Mesenchymal stem cell (in vitro differentiated cells and primary cell): ENCODE measurements at regions not wholly inside any gene's neighbourhood (a gene's known extent, or its start where the extent isn't known, plus 50 kb on each side); places are given as distances from the start of the nearest gene placed in this dataset.

Source experiments
- DNase-seq: peaks from one replicate; pipeline ENCODE4 v3.0.0-alpha.2; 2013
- H2AFZ ChIP-seq: one replicate; pipeline ENCODE4 v1.6.1; 2013; ENCODE audit warnings: low read depth, mild to moderate bottlenecking, control low read depth, inconsistent platforms, low read length, moderate library complexity
- H2AK5ac ChIP-seq: 2 replicates; pipeline ENCODE4 v1.6.1; 2013; ENCODE audit warnings: low read length, moderate library complexity, mild to moderate bottlenecking, inconsistent platforms; ENCODE audit not compliant: severe bottlenecking
- H2BK120ac ChIP-seq: one replicate; pipeline ENCODE4 v1.6.1; 2013; ENCODE audit warnings: low read depth, mild to moderate bottlenecking, inconsistent platforms, low read length, moderate library complexity
- H2BK12ac ChIP-seq, 2 experiments: one replicate each; pipeline ENCODE4 v1.6.1; 2013; ENCODE audit warnings: inconsistent platforms in 2 of 2, low read length in 2 of 2, mild to moderate bottlenecking in 2 of 2, moderate library complexity in 2 of 2, control low read depth in 1 of 2
- H2BK15ac ChIP-seq: one replicate; pipeline ENCODE4 v1.6.1; 2013; ENCODE audit warnings: mild to moderate bottlenecking, low read depth, inconsistent platforms; ENCODE audit not compliant: poor library complexity, severe bottlenecking
- H2BK5ac ChIP-seq: 2 replicates; pipeline ENCODE4 v1.6.1; 2013; ENCODE audit warnings: low read depth, mild to moderate bottlenecking, low read length, control low read depth, inconsistent platforms; ENCODE audit not compliant: poor library complexity, severe bottlenecking
- H3K14ac ChIP-seq, 2 experiments: one replicate each; pipeline ENCODE4 v1.6.1; 2013; ENCODE audit warnings: inconsistent platforms in 2 of 2, low read length in 2 of 2, control low read depth in 1 of 2, mild to moderate bottlenecking in 1 of 2, moderate library complexity in 1 of 2
- H3K18ac ChIP-seq, 2 experiments: one replicate each; pipeline ENCODE4 v1.6.1; 2013; ENCODE audit warnings: inconsistent platforms in 2 of 2, low read length in 2 of 2, control low read depth in 1 of 2, low read depth in 1 of 2, mild to moderate bottlenecking in 1 of 2
- H3K23ac ChIP-seq, 2 experiments: one replicate each; pipeline ENCODE4 v1.6.1; 2013; ENCODE audit warnings: inconsistent platforms in 2 of 2, low read length in 2 of 2, mild to moderate bottlenecking in 2 of 2, moderate library complexity in 2 of 2, control low read depth in 1 of 2
- H3K27ac ChIP-seq: 2 replicates; pipeline ENCODE4 v1.5.1; 2013; ENCODE audit warnings: mild to moderate bottlenecking, moderate library complexity, low read length, control low read depth, inconsistent platforms; ENCODE audit not compliant: poor library complexity, severe bottlenecking
- H3K27me3 ChIP-seq, 2 experiments: 2 replicates each; pipeline versions ENCODE4 v1.6.1 to v1.7.0; 2013; ENCODE audit warnings: low read length in 2 of 2, mild to moderate bottlenecking in 2 of 2, moderate library complexity in 2 of 2, control low read depth in 1 of 2, inconsistent platforms in 1 of 2; ENCODE audit not compliant: control insufficient read depth in 1 of 2, insufficient read depth in 1 of 2
- H3K36me3 ChIP-seq, 2 experiments: 2 replicates each; pipeline versions ENCODE4 v1.6.1 to v1.7.0; 2013; ENCODE audit warnings: low read length in 2 of 2, control low read depth in 1 of 2, inconsistent platforms in 1 of 2, low read depth in 1 of 2, mild to moderate bottlenecking in 1 of 2; ENCODE audit not compliant: insufficient read depth in 2 of 2, control insufficient read depth in 1 of 2
- H3K4ac ChIP-seq, 2 experiments: one replicate each; pipeline ENCODE4 v1.6.1; 2013; ENCODE audit warnings: inconsistent platforms in 2 of 2, low read length in 2 of 2, mild to moderate bottlenecking in 2 of 2, moderate library complexity in 2 of 2, control low read depth in 1 of 2, low read depth in 1 of 2
- H3K4me1 ChIP-seq: 2 replicates; pipeline ENCODE4 v1.6.1; 2013; ENCODE audit warnings: low read depth, low read length, control low read depth; ENCODE audit not compliant: control insufficient read depth, insufficient read depth
- H3K4me2 ChIP-seq: 2 replicates; pipeline ENCODE4 v1.6.1; 2013; ENCODE audit warnings: low read length, mild to moderate bottlenecking, inconsistent platforms; ENCODE audit not compliant: poor library complexity, severe bottlenecking
- H3K4me3 ChIP-seq, 2 experiments: 2 replicates each; pipeline versions ENCODE4 v1.5.1 to v1.7.0; 2013; ENCODE audit warnings: low read length in 2 of 2, mild to moderate bottlenecking in 2 of 2, control low read depth in 1 of 2, low read depth in 1 of 2; ENCODE audit not compliant: insufficient read depth in 1 of 2
- H3K79me1 ChIP-seq: replicated peaks from 2 replicates; pipeline ENCODE4 v1.6.1; 2013; ENCODE audit warnings: mild to moderate bottlenecking, control low read depth, low read length, inconsistent platforms; ENCODE audit not compliant: poor library complexity, severe bottlenecking
- H3K9ac ChIP-seq: 2 replicates; pipeline ENCODE4 v1.7.0; 2013; ENCODE audit warnings: mild to moderate bottlenecking, low read length, moderate library complexity
- H3K9me3 ChIP-seq: 2 replicates; pipeline ENCODE4 v1.7.0; 2013; ENCODE audit warnings: mild to moderate bottlenecking, low read length; ENCODE audit not compliant: control insufficient read depth
- H4K8ac ChIP-seq: one replicate; pipeline ENCODE4 v1.6.1; 2013; ENCODE audit warnings: inconsistent platforms, mild to moderate bottlenecking, low read length, moderate library complexity
- H4K91ac ChIP-seq: one replicate; pipeline ENCODE4 v1.6.1; 2013; ENCODE audit warnings: mild to moderate bottlenecking, low read length, inconsistent platforms
- WGBS: methylation state at CpG from one replicate; pipeline ENCODE4 v1.1.7; 2013; ENCODE audit warnings: mixed read lengths; 5-methylcytosine and 5-hydroxymethylcytosine counted together

DNA sequence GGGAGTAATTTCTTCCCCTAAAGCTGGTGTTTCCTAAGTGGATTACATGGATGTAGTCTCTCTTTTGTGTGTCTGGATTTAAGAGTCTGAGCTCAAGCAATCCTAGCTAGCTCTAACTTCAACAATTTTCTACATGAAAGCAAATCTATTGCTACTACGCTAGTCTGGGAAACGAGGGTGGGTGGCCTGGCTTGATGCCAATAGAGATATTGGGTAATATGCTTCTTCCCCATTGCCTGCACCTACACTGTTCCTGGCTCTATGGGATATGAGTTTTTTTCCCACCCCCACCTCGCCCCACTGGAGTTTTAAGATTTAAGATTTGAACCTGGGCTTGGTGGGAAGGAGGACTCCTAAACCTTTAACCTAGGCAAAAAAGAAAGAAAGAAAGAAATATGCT is 158.8 kb downstream of the RBM46 start:
- Histone ChIP-seq H3K14ac (no peak overlapping the region), H4K8ac (no peak overlapping the region), H2AFZ (no peak overlapping the region), H3K4me1 (peaks cover 3% of the 10 kb centered on the region), H3K23ac (no peak overlapping the region), H3K9me3 (peaks cover 7% of the 10 kb centered on the region), H2AK5ac (no peak overlapping the region), H3K18ac (no peak overlapping the region), H2BK12ac (no peak overlapping the region), H3K27me3 (no peaks in the 10 kb centered on the region), H3K4ac (no peak overlapping the region), H3K79me1 (no peaks in the 10 kb centered on the region), H2BK5ac (no peak overlapping the region), H3K36me3 (no peaks in the 10 kb centered on the region), H3K9ac (no peak overlapping the region), H2BK120ac (no peak overlapping the region), H2BK15ac (no peak overlapping the region), H3K4me2 (no peak overlapping the region), H4K91ac (no peak overlapping the region), H3K4me3 (no peak overlapping the region), H3K27ac (no peak overlapping the region)
- no CpG with 5 or more reads among the region's 3 CpGs for WGBS
- no peak for DNase-seq

DNA sequence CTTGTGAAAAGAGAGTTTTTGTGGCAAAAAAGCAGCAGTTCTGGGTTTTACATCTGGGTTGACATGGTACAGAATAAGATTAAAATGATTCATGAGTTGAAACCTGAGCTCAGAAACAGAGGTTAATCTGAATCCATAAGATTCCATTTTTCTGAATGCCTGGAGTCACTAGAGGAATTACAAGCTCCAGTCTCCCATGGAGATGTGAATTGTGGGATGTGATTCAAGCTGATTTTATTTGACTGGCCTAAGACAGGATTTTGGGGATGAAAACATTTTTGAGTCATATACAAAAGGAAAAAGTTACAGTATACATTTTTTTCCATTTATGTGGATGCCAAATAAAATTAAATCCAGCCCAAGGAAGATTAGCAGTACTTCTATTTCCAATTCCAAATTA is 161.1 kb downstream of the RBM46 start:
- Histone ChIP-seq H3K9me3 (no peaks in the 10 kb centered on the region), H2AK5ac (no peak overlapping the region), H2BK15ac (no peak overlapping the region), H3K9ac (no peak overlapping the region), H2AFZ (no peak overlapping the region), H3K14ac (no peak overlapping the region), H3K27ac (no peak overlapping the region), H3K18ac (no peak overlapping the region), H2BK5ac (no peak overlapping the region), H3K79me1 (no peaks in the 10 kb centered on the region), H2BK12ac (no peak overlapping the region), H3K4me2 (no peak overlapping the region), H4K91ac (no peak overlapping the region), H3K4me1 (no peaks in the 10 kb centered on the region), H4K8ac (no peak overlapping the region), H3K36me3 (no peaks in the 10 kb centered on the region), H2BK120ac (no peak overlapping the region), H3K23ac (no peak overlapping the region), H3K27me3 (no peaks in the 10 kb centered on the region), H3K4ac (no peak overlapping the region), H3K4me3 (no peak overlapping the region)
- no peak for DNase-seq

DNA sequence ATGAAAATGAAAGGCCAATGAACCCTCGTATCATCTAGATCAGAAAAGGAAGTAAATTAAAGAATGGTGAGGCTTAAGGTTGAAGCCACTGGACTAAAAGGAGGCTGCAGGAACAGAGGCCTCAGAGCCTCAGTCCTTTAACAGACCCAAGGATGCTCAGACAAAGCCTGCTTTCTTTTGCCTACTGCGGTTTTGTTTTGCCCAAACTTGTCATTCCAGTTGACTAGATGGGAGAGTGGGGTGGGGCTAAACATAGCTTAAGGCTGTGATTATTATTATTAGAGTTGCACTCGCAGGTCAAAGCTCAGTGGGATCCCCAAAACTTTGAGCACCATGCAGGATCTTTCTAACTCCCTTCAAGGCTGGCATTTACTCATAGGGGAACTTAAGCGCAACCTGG is 163.9 kb downstream of the RBM46 start:
- Histone ChIP-seq H2BK15ac (no peak overlapping the region), H3K4me3 (no peak overlapping the region), H3K23ac (no peak overlapping the region), H3K18ac (no peak overlapping the region), H3K14ac (no peak overlapping the region), H3K27ac (no peak overlapping the region), H2BK12ac (no peak overlapping the region), H2BK120ac (no peak overlapping the region), H2BK5ac (no peak overlapping the region), H2AFZ (no peak overlapping the region), H4K91ac (no peak overlapping the region), H4K8ac (no peak overlapping the region), H3K4me1 (no peaks in the 10 kb centered on the region), H3K4ac (no peak overlapping the region), H3K9me3 (peaks cover 5% of the 10 kb centered on the region), H3K36me3 (no peaks in the 10 kb centered on the region), H3K27me3 (no peaks in the 10 kb centered on the region), H2AK5ac (no peak overlapping the region), H3K79me1 (no peaks in the 10 kb centered on the region), H3K9ac (no peak overlapping the region), H3K4me2 (no peak overlapping the region)
- WGBS: 75% methylated on average over 3 of the region's 4 CpGs
- no peak for DNase-seq

DNA sequence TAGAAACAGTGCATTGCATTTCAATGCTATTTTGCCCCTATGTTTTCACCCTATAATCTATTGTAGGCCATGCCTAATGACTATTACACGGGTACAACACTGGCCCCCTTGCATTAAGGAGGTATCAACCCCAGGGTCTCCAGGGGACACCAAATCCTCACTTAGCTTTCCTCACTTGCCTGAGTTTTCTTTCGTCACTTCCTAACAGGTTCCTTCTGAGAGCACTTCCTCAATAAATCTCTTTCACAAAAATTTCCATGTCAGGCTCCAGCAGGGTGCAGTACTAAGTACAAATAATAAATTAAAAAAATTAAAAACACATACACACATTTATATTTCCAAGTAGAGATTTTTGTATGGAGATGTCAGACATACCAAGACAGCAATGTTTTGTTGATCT is 165.0 kb downstream of the RBM46 start:
- H3K23ac ChIP-seq: no peak overlapping the region
- DNase-seq: no peak
- no peak overlapping the region for H3K4me3 ChIP-seq
- H2BK5ac ChIP-seq: no peak overlapping the region
- no peak overlapping the region for H2AK5ac ChIP-seq
- no peak overlapping the region for H4K91ac ChIP-seq
- no peak overlapping the region for H2BK15ac ChIP-seq
- H3K14ac ChIP-seq: no peak overlapping the region
- no peak overlapping the region for H3K9ac ChIP-seq
- H2AFZ ChIP-seq: no peak overlapping the region
- no peaks in the 10 kb centered on the region for H3K27me3 ChIP-seq
- no peak overlapping the region for H3K4ac ChIP-seq
- no peak overlapping the region for H4K8ac ChIP-seq
- H2BK120ac ChIP-seq: no peak overlapping the region
- H3K36me3 ChIP-seq: no peaks in the 10 kb centered on the region
- H2BK12ac ChIP-seq: no peak overlapping the region
- no peak overlapping the region for H3K18ac ChIP-seq
- H3K9me3 ChIP-seq: peaks cover 8% of the 10 kb centered on the region
- H3K27ac ChIP-seq: no peak overlapping the region
- H3K4me1 ChIP-seq: no peaks in the 10 kb centered on the region
- 53% methylated on average over 2 of the region's 2 CpGs for WGBS
- no peaks in the 10 kb centered on the region for H3K79me1 ChIP-seq
- no peak overlapping the region for H3K4me2 ChIP-seq
